Stromal cell of bone marrow (primary cell): ENCODE measurements at regions not wholly inside any gene's neighbourhood (a gene's known extent, or its start where the extent isn't known, plus 50 kb on each side); places are given as distances from the start of the nearest gene placed in this dataset.
A peak's percentile ranks its signal among the peaks of the same experiment; 100 is the strongest.

Experiments used
- DNase-seq: peaks from one replicate; pipeline ENCODE4 v3.0.0-alpha.2; 2012; ENCODE audit warnings: low read depth

GRCh38 chr13:106297283-106297682, 238.2 kb downstream of the EFNB2 start:
- DNase-seq, result no peak

DNA sequence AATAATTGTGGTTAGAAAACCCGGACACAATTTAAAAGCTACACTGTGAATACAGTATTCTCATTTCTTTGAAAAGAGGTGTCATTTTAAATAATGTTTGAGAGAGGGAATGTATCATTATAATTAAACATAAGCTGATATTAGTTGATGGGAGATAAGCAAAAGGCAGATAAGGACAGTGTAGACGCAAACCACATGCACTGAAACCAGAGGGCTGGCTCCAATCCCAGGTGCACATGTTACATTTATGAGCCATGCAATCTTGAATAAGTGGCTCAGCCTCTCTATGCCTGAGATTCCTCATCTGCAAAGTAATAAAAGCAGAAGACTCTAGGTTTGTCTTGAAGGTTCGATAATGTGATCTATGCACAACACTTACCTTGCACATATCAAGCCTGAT, 238.7 kb downstream of the EFNB2 start:
- DNase-seq, result no peak

- no peak for DNase-seq
Measured at GRCh38 chr13:106295971-106296370, 239.5 kb downstream of the EFNB2 start.

DNA sequence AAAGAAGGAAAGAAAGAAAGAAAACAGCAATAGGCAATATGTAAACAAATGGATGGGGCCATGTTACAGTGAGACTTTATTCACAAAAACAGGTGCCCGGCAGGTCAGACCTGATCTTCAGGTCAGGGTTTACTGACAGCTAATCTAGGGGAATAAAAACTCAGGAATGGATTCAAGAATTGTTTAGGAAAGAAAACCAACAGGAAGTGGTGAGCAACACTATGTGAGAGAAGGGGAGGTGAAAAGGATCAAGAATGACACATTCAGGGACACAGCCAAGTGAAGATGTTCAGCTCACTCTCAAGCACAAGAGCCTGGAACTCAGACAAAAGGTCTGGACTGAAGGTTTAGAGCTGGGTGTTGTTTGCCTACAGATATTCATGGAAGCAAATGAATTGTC, 244.5 kb downstream of the EFNB2 start:
- DNase-seq, result no peak

DNA sequence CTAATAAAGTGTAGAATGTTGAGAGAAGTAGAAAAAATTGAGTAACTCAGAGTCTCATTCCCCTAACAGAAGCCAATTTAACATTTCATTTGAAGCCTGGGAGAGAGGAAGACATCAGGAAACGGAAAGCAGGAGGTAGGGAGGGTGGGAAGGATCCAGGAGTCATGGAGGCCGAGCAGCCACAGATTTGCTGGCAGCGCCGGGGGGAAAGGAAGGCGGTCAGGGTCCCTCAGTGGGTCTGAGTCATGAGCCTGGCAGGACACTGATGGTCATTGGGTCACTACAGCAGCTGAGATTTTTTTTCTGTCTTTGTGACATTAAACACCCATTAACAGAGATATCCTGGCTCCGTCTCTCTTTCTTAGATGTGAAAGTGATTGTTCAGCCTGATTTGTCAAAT, 248.1 kb downstream of the EFNB2 start:
- DNase-seq, result no peak

- no peak for DNase-seq
Measured at GRCh38 chr13:106286811-106287210, 248.7 kb downstream of the EFNB2 start.

- no peak for DNase-seq
Measured at GRCh38 chr13:106284358-106284757, 251.1 kb downstream of the EFNB2 start.

DNA sequence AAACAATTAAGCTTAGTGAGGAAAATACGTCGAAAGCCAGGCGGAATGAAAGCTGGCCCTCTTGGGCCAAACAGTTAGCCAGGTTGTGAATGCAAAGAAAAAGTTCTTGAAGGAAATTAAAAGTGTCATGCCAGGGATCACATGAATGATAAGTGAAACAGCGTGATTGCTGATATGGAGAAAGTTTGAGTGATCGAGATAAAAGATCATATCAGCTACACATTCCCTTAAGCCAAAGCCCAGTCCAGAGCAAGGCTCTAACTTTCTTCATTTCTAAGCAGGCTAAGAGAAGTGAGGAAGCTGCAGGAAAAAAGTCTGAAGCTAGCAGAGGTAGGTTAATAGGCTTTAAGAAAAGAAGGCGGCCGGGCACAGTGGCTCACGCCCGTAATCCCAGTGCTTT, 254.0 kb downstream of the EFNB2 start:
- no peak for DNase-seq

- no peak for DNase-seq
Measured at GRCh38 chr13:106277484-106278154, 257.8 kb downstream of the EFNB2 start.

DNA sequence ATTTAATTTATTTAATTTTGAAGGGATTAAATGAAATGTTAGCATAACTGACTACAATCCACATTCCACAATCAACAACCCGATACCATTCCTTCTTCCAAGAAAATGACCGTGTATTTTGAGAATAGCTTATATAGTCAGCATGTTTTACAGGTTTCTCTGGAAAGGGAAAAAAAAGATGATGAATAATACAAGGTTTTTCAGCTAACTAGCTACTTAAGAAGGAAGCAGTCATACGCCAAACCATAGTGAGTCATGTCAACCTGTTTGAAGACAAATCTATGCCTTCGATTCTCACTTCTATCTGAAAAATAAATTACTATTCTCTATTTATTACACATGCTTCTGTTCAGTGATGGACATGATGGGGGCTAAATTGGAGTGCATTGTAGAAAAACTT, 258.6 kb downstream of the EFNB2 start:
- no peak for DNase-seq

DNA sequence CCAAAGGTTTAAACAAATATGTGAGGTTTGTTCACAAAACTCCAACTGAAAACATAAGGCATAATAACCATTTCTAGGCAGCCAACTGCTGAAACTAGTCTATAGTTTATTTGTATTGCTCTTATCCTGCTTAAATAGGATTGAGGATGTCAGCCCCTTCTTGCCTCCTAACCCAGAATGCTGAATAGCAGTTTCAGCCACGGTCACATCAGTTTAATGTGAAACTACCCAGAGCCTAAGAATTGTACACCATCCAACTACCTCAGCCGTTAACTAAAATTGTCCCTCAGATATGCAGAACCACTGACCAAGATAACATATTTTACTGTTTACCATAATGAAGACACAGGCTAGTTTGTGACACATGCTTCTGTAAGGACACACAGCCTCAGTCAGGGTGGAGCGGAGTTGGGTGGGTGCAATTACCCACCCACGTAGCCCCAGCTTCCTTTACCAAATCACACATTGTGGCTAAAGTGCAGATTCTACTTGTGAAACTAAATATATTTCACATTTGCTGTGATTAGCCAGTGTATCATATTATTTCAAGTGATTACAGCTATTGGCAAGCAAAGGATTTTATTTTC, 259.9 kb downstream of the EFNB2 start:
- no peak for DNase-seq

DNA sequence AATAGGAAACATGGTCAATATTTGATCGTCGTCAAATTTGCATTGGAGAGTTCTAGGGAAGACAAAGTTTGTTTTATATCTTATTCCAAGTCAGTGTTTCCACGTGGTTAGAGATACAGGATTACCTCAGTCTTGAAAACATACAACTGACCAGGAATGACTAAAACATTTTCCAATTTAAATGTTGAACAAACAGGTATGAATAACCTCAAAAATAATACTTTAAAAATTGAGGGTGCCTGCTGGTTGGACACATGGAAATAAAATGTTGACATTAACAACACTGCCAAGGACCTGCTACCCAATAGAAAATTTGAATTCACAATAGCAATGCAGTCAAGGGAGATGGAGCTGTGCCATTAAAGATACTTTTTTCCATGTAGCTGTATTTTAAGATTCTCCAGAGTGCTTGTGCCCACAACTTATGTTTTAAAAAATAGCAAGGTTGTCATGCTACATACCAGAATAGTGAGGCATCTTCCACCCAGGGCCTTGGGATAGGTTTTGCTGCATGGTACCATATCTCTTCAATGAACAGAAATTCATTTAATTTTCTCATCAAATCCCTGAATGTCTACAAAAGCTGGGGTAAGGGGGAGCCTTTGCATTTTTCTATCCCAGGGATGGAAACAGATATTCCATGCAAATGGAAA, 260.8 kb downstream of the EFNB2 start:
- peak; percentile 36 for DNase-seq

DNA sequence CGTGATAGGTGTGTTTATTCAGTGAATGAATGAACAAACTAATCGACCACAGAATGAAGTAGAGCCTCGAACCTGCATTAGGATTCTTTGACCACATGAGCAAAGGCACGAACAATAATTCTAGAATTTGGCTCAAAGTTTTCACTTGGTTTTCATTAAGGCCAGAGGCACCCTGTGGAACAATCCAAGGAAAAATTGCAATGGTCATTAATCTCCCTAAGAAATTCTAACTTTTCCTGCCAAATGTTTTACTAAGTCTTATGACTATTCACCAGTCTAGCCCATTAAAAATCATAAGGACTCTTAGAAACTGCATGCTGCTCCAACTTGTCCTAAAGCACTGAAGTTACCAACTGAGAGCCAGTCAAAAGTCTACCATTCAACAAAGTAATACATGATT, 271.7 kb downstream of the EFNB2 start:
- no peak for DNase-seq

- DNase-seq, result no peak
Measured at GRCh38 chr13:106262886-106263285, 272.6 kb downstream of the EFNB2 start.

GRCh38 chr13:106261450-106261849, 274.0 kb downstream of the EFNB2 start:
- no peak for DNase-seq

DNA sequence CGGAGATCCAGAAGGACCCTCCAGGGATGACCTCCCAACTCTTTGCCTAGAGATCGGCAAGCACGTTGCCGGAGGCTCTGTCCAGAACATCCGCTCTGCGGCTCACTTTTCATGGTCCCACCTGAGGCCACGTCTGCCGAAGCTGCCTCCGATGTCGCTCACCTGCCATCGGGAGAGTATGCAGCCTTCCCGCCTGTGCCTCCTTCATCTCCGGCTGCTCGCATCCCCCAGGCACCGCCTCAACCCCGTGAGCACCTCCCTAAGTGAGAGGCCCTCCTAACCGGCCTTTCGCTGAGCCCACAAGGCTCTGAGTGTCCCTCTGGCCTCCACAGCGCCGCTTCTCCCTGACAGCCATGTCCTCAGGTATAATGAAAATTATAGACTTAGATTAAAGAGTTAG, 275.1 kb downstream of the EFNB2 start:
- no peak for DNase-seq

- no peak for DNase-seq
Measured at GRCh38 chr13:106259928-106260327, 275.5 kb downstream of the EFNB2 start.

DNA sequence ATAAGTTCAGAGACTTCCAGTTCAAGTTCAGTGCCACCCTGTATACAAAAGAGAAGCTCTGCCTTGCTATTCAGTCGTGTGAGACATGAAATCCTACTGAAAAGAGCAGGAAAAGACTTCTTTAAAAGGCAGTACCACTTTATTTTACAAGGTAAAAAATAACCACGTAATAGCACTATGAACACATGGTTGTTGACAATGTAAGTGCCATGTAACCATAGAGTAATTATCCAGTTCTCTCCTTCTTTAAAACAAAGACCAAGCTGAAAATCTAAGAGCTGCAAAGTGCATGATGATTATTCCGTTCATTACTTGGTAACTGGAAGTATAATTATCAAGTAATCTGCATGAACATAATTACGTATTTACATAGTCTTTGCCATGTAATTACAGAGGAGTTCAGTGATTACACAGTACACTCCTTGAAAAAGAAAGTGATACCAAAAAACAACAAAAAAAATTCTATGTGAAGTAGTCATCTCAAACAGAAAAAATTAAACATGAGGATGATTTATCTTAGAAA, 288.7 kb downstream of the EFNB2 start:
- no peak for DNase-seq

GRCh38 chr13:106246242-106246641, 289.2 kb downstream of the EFNB2 start:
- no peak for DNase-seq

GRCh38 chr13:106243011-106243565, 292.4 kb downstream of the EFNB2 start:
- DNase-seq, result no peak

DNA sequence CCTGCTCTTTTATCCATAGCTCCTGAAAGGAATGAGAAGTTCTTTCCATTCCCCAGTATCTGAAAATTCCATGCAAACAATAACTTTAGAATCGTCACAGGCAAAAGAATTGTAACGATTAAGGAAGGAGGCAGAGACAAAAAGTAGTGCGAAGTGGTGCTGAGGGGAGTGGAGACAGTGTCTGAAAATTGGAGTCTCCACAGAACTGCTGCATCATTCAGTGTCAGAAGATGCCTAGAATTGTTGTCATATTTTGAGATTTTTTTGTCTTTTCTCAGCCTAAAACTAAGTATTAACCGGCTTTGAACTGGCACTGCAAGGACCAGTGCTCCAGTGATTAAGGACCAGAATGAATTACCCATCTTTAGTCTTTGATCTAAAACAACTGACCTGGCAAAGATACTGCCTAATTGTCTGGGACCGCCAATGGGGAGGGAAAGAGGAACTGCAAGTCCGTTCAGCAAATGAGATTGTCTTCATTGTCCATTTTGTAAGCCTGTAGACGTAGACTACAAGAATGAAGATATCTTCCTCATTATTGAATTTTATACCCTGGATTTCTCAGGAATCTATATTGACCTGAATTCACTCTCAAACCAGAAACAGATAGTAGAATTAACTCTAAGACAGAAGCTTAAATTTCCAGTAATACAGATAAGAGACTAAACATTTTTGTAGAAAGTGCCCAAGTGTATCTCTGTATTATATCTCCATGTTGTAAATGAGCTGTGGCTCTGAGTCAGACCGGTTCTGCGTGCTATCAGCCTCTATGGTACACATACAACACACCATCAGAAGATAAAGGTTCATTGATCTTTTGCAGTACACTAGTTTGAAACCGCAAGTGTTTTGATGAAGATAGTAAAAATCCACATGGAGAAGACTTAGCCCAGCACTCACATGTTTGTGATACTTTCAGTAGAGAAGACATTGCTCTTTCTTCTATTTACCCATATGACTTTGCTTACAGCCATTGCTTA, 293.2 kb downstream of the EFNB2 start:
- DNase-seq, result no peak

GRCh38 chr13:106238690-106239089, 296.8 kb downstream of the EFNB2 start:
- DNase-seq, result no peak
